GM23248 (cell line): ENCODE measurements at regions not wholly inside any gene's neighbourhood (a gene's known extent, or its start where the extent isn't known, plus 50 kb on each side); places are given as distances from the start of the nearest gene placed in this dataset.

Source experiments
- DNase-seq: peaks from one replicate; pipeline ENCODE4 v3.0.0-alpha.2; 2015
- H2AFZ ChIP-seq: fragments of 200-600 bp; sonication (generic); 2 replicates; pipeline ENCODE4 v1.6.1; 2016; ENCODE audit warnings: antibody characterized with exemption
- H3F3A ChIP-seq: fragments of 200-600 bp; sonication (generic); 2 replicates; pipeline ENCODE4 v1.6.1; 2016; ENCODE audit warnings: mild to moderate bottlenecking, antibody characterized with exemption, mixed run types; ENCODE audit not compliant: insufficient read depth
- H3K27ac ChIP-seq: fragments of 200-600 bp; sonication (generic); 2 replicates; pipeline ENCODE4 v1.5.1; 2016; ENCODE audit warnings: mild to moderate bottlenecking
- H3K27me3 ChIP-seq: fragments of 200-600 bp; sonication (generic); replicated peaks from 2 replicates; pipeline ENCODE4 v1.6.1; 2016; ENCODE audit warnings: mild to moderate bottlenecking; ENCODE audit not compliant: insufficient read depth
- H3K36me3 ChIP-seq: fragments of 200-600 bp; sonication (generic); 2 replicates; pipeline ENCODE4 v1.6.1; 2016; ENCODE audit warnings: low read depth, mild to moderate bottlenecking
- H3K4me1 ChIP-seq: fragments of 200-600 bp; sonication (generic); 2 replicates; pipeline ENCODE4 v1.6.1; 2016; ENCODE audit warnings: mild to moderate bottlenecking; ENCODE audit not compliant: insufficient read depth
- H3K4me2 ChIP-seq: fragments of 200-600 bp; sonication (generic); one replicate; pipeline ENCODE4 v1.6.1; 2016; ENCODE audit warnings: mild to moderate bottlenecking; ENCODE audit not compliant: unreplicated experiment
- H3K4me3 ChIP-seq: fragments of 200-600 bp; sonication (generic); 2 replicates; pipeline ENCODE4 v1.5.1; 2016; ENCODE audit warnings: mild to moderate bottlenecking
- H3K79me2 ChIP-seq: fragments of 200-600 bp; sonication (generic); 2 replicates; pipeline ENCODE4 v1.6.1; 2016; ENCODE audit warnings: mild to moderate bottlenecking; ENCODE audit not compliant: insufficient read depth
- H3K9ac ChIP-seq: fragments of 200-600 bp; sonication (generic); 2 replicates; pipeline ENCODE4 v1.6.1; 2016; ENCODE audit warnings: mild to moderate bottlenecking
- H3K9me2 ChIP-seq: fragments of 200-600 bp; sonication (generic); 2 replicates; pipeline ENCODE4 v1.6.1; 2016; ENCODE audit warnings: mixed run types, mild to moderate bottlenecking, moderate library complexity; ENCODE audit not compliant: insufficient read depth
- H3K9me3 ChIP-seq: fragments of 200-600 bp; sonication (generic); one replicate; pipeline ENCODE4 v1.6.1; 2017; ENCODE audit warnings: low read depth
- H4K20me1 ChIP-seq: fragments of 200-600 bp; sonication (generic); 2 replicates; pipeline ENCODE4 v1.6.0; 2016; ENCODE audit not compliant: insufficient read depth
- EZH2 ChIP-seq: fragments of 200-600 bp; sonication (generic); IDR thresholded peaks from 2 replicates; pipeline ENCODE4 v1.6.1; 2018; ENCODE audit warnings: antibody characterized with exemption, mild to moderate bottlenecking; ENCODE audit not compliant: insufficient read depth, poor library complexity, severe bottlenecking
- EZH2phosphoT487 ChIP-seq: fragments of 200-600 bp; sonication (generic); IDR thresholded peaks from 2 replicates; pipeline ENCODE4 v1.6.1; 2018; ENCODE audit warnings: antibody characterized with exemption, moderate library complexity, mild to moderate bottlenecking, low read depth; ENCODE audit not compliant: insufficient read depth
- WGBS, 2 experiments: methylation state at CpG; one replicate each; pipeline ENCODE4 v1.1.6; 2015 to 2017; ENCODE audit warnings: low lambda C conversion rate in 2 of 2, low coverage in 1 of 2; ENCODE audit errors: missing lambda C conversion rate in 2 of 2; 5-methylcytosine and 5-hydroxymethylcytosine counted together
- in situ Hi-C: fragments of 300-500 bp; cut with MboI; formaldehyde crosslinking; loops from 2 replicates; pipeline ENCODE4 v1.15.0; 2020

DNA sequence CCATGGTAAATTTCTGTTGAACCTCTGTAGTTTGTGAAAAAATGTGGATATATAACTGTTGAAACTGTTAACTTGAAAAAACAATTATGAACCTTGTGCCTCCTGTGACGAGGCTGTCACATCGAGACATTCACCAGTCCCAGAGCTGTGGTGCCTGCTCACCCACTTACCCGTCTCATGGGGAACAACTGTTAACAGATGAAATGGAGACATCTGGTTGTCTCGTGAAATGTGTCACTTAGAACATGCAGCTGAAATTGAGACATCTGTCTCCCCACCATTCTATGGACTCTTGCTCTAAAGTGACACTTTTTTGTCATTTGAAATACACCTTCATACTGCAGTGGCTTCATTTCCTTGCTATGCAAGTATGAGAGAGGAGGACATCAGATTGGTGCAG, 240.6 kb downstream of the GXYLT1 start:
- H2AFZ ChIP-seq, result no peak overlapping the region

DNA sequence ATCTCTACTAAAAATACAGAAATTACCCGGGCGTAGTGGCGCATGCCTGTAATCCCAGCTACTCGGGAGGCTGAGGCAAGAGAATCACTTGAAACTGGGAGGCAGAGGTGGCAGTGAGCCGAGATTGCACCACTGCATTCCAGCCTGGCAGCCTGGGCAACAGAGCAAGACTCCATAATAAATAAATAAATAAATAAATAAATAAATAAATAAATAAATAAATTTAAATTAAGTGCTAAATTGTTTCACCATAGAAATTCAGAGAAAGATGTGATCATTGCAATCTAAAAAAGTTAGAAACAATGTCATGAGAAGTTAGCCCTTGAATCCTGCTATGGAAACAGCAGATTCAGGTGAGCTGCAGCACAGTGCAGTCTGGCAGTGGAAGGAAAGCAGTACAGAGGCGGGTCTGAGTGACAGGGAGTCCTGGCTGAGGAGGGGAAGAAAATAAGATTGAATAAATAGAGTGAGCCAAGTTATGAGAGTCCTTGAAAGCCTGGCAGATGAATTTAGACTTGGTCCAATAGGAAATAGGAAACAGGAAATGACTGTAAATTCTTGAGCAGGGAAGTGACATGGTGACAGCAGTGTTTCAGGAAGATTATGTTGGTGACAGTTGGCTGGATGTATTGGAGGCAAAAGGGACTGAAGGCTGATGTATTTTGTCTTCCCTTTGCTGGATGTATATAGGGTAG, 241.5 kb downstream of the GXYLT1 start:
- 63 to 71% methylated on average over 6 of the region's 6 CpGs for WGBS, 2 experiments
- Histone ChIP-seq H2AFZ (no peak overlapping the region), H3K4me1 (no peaks in the 10 kb centered on the region), H3K4me2 (no peak overlapping the region), H3K9me3 (no peaks in the 10 kb centered on the region), H3K9ac (no peak overlapping the region), H3K79me2 (no peaks in the 10 kb centered on the region), H4K20me1 (no peaks in the 10 kb centered on the region), H3K36me3 (no peaks in the 10 kb centered on the region), H3K27ac (no peak overlapping the region), H3K9me2 (no peaks in the 10 kb centered on the region), H3K27me3 (no peaks in the 10 kb centered on the region), H3F3A (no peaks in the 10 kb centered on the region), H3K4me3 (no peak overlapping the region)
- in situ Hi-C loops, result no loop called here
- no peak for DNase-seq
- TF ChIP-seq EZH2phosphoT487 (no peak), EZH2 (no peak)

More for the DNA sequence above, 240.6 kb downstream of the GXYLT1 start:
- no peak for DNase-seq
- H3K27ac ChIP-seq, result no peak overlapping the region
- H3K4me2 ChIP-seq, result no peak overlapping the region
- no peaks in the 10 kb centered on the region for H4K20me1 ChIP-seq
- no peaks in the 10 kb centered on the region for H3K9me2 ChIP-seq
- no peaks in the 10 kb centered on the region for H3K9me3 ChIP-seq
- in situ Hi-C loops, result no loop called here
- TF ChIP-seq EZH2phosphoT487, result no peak
- TF ChIP-seq EZH2, result no peak
- H3F3A ChIP-seq, result no peaks in the 10 kb centered on the region
- H3K4me1 ChIP-seq, result no peaks in the 10 kb centered on the region
- H3K27me3 ChIP-seq, result no peaks in the 10 kb centered on the region
- no peaks in the 10 kb centered on the region for H3K36me3 ChIP-seq
- WGBS, 2 experiments, result 25 to 28% methylated on average over 4 of the region's 4 CpGs
- no peak overlapping the region for H3K4me3 ChIP-seq
- H3K79me2 ChIP-seq, result no peaks in the 10 kb centered on the region
- H3K9ac ChIP-seq, result no peak overlapping the region

DNA sequence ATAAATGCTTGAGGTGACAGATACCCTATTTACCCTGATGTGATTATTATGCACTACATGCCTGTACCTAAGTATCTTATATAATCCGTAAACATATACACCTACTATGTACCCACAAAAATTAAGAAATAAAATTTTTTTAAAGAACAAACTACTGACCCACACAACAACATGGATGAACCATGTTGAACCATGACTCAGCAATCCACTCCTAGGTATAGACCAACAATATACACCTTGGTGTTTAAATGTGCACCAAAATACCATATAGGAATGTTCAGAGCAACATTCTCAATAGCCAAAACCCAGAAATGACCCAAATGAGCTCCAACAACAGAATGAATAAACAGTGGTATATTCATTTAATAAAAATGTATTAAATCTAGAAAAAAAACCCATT, 245.1 kb downstream of the GXYLT1 start:
- no peaks in the 10 kb centered on the region for H3K9me3 ChIP-seq
- H3K9me2 ChIP-seq, result no peaks in the 10 kb centered on the region
- no peak for DNase-seq
- in situ Hi-C loops, result no loop called here
- H3K36me3 ChIP-seq, result no peaks in the 10 kb centered on the region
- no peak overlapping the region for H3K4me2 ChIP-seq
- no peaks in the 10 kb centered on the region for H4K20me1 ChIP-seq
- no peak overlapping the region for H3K4me3 ChIP-seq
- no peaks in the 10 kb centered on the region for H3K27me3 ChIP-seq
- H3K27ac ChIP-seq, result no peak overlapping the region
- H3F3A ChIP-seq, result no peaks in the 10 kb centered on the region
- no peak overlapping the region for H2AFZ ChIP-seq
- no peaks in the 10 kb centered on the region for H3K79me2 ChIP-seq
- no peaks in the 10 kb centered on the region for H3K4me1 ChIP-seq
- H3K9ac ChIP-seq, result no peak overlapping the region
- no peak for TF ChIP-seq EZH2phosphoT487
- no peak for TF ChIP-seq EZH2
- WGBS, 2 experiments, result 60 to 65% methylated on average over 1 of the region's 1 CpG

DNA sequence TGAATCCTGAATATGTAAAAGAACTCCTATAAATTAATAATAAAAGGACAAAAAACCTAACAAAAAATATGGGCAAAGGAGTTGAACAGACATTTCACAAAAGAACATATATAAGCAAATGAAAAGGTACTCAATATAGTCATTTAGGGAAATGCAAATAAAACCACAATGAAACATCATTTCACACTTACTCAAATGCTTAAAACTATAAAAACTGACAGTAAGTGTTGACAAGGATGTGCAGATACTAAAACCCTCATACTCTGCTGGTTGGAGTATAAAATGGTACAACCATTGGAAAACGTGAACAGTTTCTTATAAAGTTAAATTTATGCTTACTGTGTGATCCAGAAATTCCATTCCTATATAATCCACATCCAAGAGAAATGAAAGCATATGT, 247.1 kb downstream of the GXYLT1 start:
- no peak overlapping the region for H3K4me3 ChIP-seq
- H3F3A ChIP-seq, result no peaks in the 10 kb centered on the region
- peaks cover 4% of the 10 kb centered on the region; the same call in 1 of the 2 replicates for H3K9me2 ChIP-seq
- WGBS, 2 experiments, result 7 to 16% methylated on average over 1 of the region's 1 CpG
- no peak overlapping the region for H3K9ac ChIP-seq
- no peaks in the 10 kb centered on the region for H3K27me3 ChIP-seq
- TF ChIP-seq EZH2phosphoT487, result no peak
- no peak for TF ChIP-seq EZH2
- in situ Hi-C loops, result no loop called here
- H3K9me3 ChIP-seq, result no peaks in the 10 kb centered on the region
- no peaks in the 10 kb centered on the region for H3K36me3 ChIP-seq
- no peak overlapping the region for H2AFZ ChIP-seq
- no peak overlapping the region for H3K4me2 ChIP-seq
- H3K4me1 ChIP-seq, result no peaks in the 10 kb centered on the region
- no peaks in the 10 kb centered on the region for H4K20me1 ChIP-seq
- no peaks in the 10 kb centered on the region for H3K79me2 ChIP-seq
- H3K27ac ChIP-seq, result no peak overlapping the region
- no peak for DNase-seq
